ENCODE measurements at regions not wholly inside any gene's neighbourhood (a gene's known extent, or its start where the extent isn't known, plus 50 kb on each side); places are given as distances from the start of the nearest gene placed in this dataset.

- H2BK20ac ChIP-seq (ENCODE audit: low read depth, low read length, poor library complexity, severe bottlenecking) = no peak overlapping the region
These were observed 309.0 kb downstream of the MAN2A1 start for GRCh38 chr5:109998726-109999125.

More at GRCh38 chr5:109998726-109999125, 309.0 kb downstream of the MAN2A1 start:
- H2AFZ ChIP-seq (ENCODE audit: low read length) = no peak overlapping the region
- H3K9me3 ChIP-seq (ENCODE audit: control insufficient read depth, low read depth, low read length) = no peaks in the 10 kb centered on the region
- H3K4me1 ChIP-seq (ENCODE audit: insufficient read depth, low read length) = peaks cover 7% of the 10 kb centered on the region
- no peak for TF ChIP-seq CTCF (conservative IDR thresholded peaks at IDR 0.05)
- H3T11ph ChIP-seq (ENCODE audit: low read length) = no peak overlapping the region
- no peak overlapping the region for H2AK5ac ChIP-seq (ENCODE audit: insufficient read length, low read length)
- H4K91ac ChIP-seq (ENCODE audit: insufficient read length, low read depth, low read length) = no peak overlapping the region
- Mint-ChIP-seq H3K4me1 (peaks cover 28 to 43% of the 10 kb centered on the region in 2 experiments), H3K27me3 (ENCODE audit: low read depth) (peaks cover 6% of the 10 kb centered on the region; the same call in 1 of the 2 replicates), H3K9me3 (peaks cover 4 to 5% of the 10 kb centered on the region in 2 experiments; a peak in 3 of 5 replicates), H3K27ac (no peak overlapping the region), H3K36me3 (ENCODE audit: insufficient read depth in 1 of 3, low read depth in 3 of 3) (peaks cover 0 to 4% (median 0%) of the 10 kb centered on the region in 3 experiments; a peak in 2 of 7 replicates), H3K4me3 (no peak overlapping the region)
- WGBS (ENCODE audit: extremely low coverage, insufficient read length, low lambda C conversion rate) = no CpG with 5 or more reads among the region's 2 CpGs
- H3K14ac ChIP-seq (ENCODE audit: insufficient read depth, low read length) = no peak overlapping the region
- H4K8ac ChIP-seq (replicated peaks; ENCODE audit: insufficient read length, low read depth, low read length) = no peak overlapping the region
- H3K18ac ChIP-seq (ENCODE audit: insufficient read length, low read depth, low read length) = no peak overlapping the region
- no peak overlapping the region for H4K5ac ChIP-seq (ENCODE audit: insufficient read length, low read depth, low read length)
- no peak overlapping the region for H3K9ac ChIP-seq (ENCODE audit: extremely low read depth, insufficient read length, low read length)
- no peaks in the 10 kb centered on the region for H4K20me1 ChIP-seq (ENCODE audit: control insufficient read depth, insufficient read depth, insufficient read length)
- H2BK15ac ChIP-seq (ENCODE audit: low read depth, low read length) = no peak overlapping the region
- no peak overlapping the region for H3K23ac ChIP-seq (ENCODE audit: insufficient read length, low read depth, low read length)
- H2BK120ac ChIP-seq (ENCODE audit: low read depth, low read length, poor library complexity, severe bottlenecking) = no peak overlapping the region
- no peak overlapping the region for H3K27ac ChIP-seq (ENCODE audit: insufficient read length, low read depth, low read length)
- H3K27me3 ChIP-seq (ENCODE audit: insufficient read depth, low read length) = no peaks in the 10 kb centered on the region
- H3K4me2 ChIP-seq (ENCODE audit: insufficient read depth, insufficient read length, low read length) = no peak overlapping the region
- no peaks in the 10 kb centered on the region for H3K79me1 ChIP-seq (ENCODE audit: insufficient read depth, low read depth, low read length, poor library complexity, severe bottlenecking)
- no peak overlapping the region for H2BK12ac ChIP-seq (ENCODE audit: insufficient read length, low read depth, low read length)
- no peak overlapping the region for H3K56ac ChIP-seq (ENCODE audit: insufficient read length, low read depth, low read length)
- no peak overlapping the region for H3K4ac ChIP-seq (ENCODE audit: low read depth, low read length)
- no peaks in the 10 kb centered on the region for H3K23me2 ChIP-seq (ENCODE audit: insufficient read length, low read depth, low read length, poor library complexity, severe bottlenecking)
- no peaks in the 10 kb centered on the region for H3K79me2 ChIP-seq (ENCODE audit: insufficient read depth, low read length)
- DNase-seq = no peak
- no peak overlapping the region for H2BK5ac ChIP-seq (ENCODE audit: insufficient read length, low read length)

Measured in H9 (cell line).